ENCODE measurements at regions not wholly inside any gene's neighbourhood (a gene's known extent, or its start where the extent isn't known, plus 50 kb on each side); places are given as distances from the start of the nearest gene placed in this dataset.

DNA sequence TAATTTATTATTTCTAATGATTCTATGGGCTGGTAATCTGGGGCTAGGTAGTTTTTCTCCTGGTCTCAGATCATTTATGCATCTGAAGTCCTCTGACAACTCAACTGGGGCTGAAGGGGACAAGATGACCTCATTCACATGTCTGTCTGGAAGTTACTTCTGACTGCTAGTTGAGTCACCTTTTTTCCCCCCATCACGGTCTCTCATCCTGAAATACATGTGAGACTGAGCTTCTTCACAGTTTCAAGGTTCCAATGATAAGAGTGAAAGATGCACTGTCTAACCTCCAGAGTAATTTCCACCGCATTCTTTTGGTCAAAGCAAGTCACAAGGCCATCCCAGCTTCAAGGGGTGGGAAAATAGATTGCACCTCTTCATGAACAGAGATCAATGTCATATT, 356.7 kb upstream of the RPS6KA3 start:
- no peaks in the 10 kb centered on the region for H3K9me3 ChIP-seq (ENCODE audit: low read depth, low read length)
- no peak overlapping the region for H3K9ac ChIP-seq (ENCODE audit: insufficient read length)
- no peaks in the 10 kb centered on the region for H3K36me3 ChIP-seq (ENCODE audit: insufficient read depth, low read length)
- H3K27ac ChIP-seq, result no peak overlapping the region
- H3K4me3 ChIP-seq, result no peak overlapping the region
- no peak for DNase-seq (ENCODE audit: low read depth, low spot score)
- no peak for TF ChIP-seq EZH2 (IDR thresholded peaks at IDR 0.05)
- no peak for TF ChIP-seq FOXP2 (optimal IDR thresholded peaks at IDR 0.05; ENCODE audit: control extremely low read depth, extremely low read length, insufficient read depth)
- TF ChIP-seq POLR2AphosphoS5 (IDR thresholded peaks at IDR 0.05; ENCODE audit: borderline replicate concordance, low read depth, low read length), result no peak

GRCh38 chrX:20620306-20620705, 353.6 kb upstream of the RPS6KA3 start:
- no peak overlapping the region for H3K9ac ChIP-seq (ENCODE audit: insufficient read length)
- H3K36me3 ChIP-seq (ENCODE audit: insufficient read depth, low read length), result no peaks in the 10 kb centered on the region
- DNase-seq (ENCODE audit: low read depth, low spot score), result no peak
- H3K9me3 ChIP-seq (ENCODE audit: low read depth, low read length), result no peaks in the 10 kb centered on the region
- TF ChIP-seq FOXP2 (optimal IDR thresholded peaks at IDR 0.05; ENCODE audit: control extremely low read depth, extremely low read length, insufficient read depth), result no peak
- no peak for TF ChIP-seq EZH2 (IDR thresholded peaks at IDR 0.05)
- TF ChIP-seq POLR2AphosphoS5 (IDR thresholded peaks at IDR 0.05; ENCODE audit: borderline replicate concordance, low read depth, low read length), result no peak
- no peak overlapping the region for H3K27ac ChIP-seq
- H3K4me3 ChIP-seq, result no peak overlapping the region

DNA sequence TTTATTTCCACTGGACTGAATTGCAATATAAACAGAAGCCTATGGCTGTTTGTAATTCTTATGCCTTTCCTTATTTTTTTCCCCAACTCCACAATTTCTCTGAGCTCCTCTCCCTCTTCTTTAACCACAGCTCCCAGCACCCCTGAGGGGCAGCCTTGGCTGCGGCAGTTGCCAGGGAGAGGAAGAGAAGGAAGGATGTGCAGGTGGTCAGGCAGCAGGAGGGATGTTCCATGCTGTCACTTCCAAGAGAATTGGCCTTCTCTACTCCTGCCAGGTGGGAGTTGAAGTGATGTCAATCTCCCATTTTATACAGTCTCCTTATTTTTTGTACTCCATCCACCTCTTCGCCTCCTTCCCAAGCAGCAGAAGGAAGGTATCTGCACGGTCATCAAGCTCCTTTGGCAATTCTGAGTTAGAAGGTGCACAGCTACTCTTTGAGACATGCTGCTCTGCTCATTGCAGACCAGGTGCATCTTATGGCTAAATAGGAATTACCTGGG, 343.3 kb upstream of the RPS6KA3 start:
- Histone ChIP-seq H3K27ac (no peak overlapping the region), H3K4me3 (no peak overlapping the region), H3K9me3 (ENCODE audit: low read depth, low read length) (no peaks in the 10 kb centered on the region), H3K9ac (ENCODE audit: insufficient read length) (no peak overlapping the region), H3K36me3 (ENCODE audit: insufficient read depth, low read length) (no peaks in the 10 kb centered on the region)
- no peak for DNase-seq (ENCODE audit: low read depth, low spot score)
- TF ChIP-seq POLR2AphosphoS5 (IDR thresholded peaks at IDR 0.05; ENCODE audit: borderline replicate concordance, low read depth, low read length) (no peak), FOXP2 (optimal IDR thresholded peaks at IDR 0.05; ENCODE audit: control extremely low read depth, extremely low read length, insufficient read depth) (no peak), EZH2 (IDR thresholded peaks at IDR 0.05) (no peak)

DNA sequence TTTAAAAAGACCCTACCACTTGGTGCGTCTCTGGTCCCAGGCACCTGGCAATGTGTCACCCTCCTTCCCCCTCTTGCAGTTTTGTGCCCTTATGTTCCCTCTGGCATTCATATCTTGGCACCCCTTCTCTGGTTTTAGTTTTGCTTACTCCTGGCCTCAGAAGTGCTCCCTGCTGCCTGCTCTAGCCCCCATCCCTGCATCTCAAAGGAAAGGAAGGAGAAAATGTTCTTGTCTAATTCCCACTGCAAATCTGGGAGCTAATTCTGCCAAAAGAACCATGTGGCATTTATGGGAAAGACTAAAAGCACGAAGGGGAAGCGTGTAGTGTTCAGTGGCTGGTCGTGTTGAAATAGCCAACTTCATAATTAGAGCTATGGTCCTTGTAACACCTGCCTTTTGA, 340.1 kb upstream of the RPS6KA3 start:
- Histone ChIP-seq H3K9ac (ENCODE audit: insufficient read length) (no peak overlapping the region), H3K4me3 (no peak overlapping the region), H3K27ac (no peak overlapping the region), H3K9me3 (ENCODE audit: low read depth, low read length) (no peaks in the 10 kb centered on the region), H3K36me3 (ENCODE audit: insufficient read depth, low read length) (no peaks in the 10 kb centered on the region)
- no peak for DNase-seq (ENCODE audit: low read depth, low spot score)
- TF ChIP-seq POLR2AphosphoS5 (IDR thresholded peaks at IDR 0.05; ENCODE audit: borderline replicate concordance, low read depth, low read length), result no peak
- TF ChIP-seq EZH2 (IDR thresholded peaks at IDR 0.05), result no peak
- TF ChIP-seq FOXP2 (optimal IDR thresholded peaks at IDR 0.05; ENCODE audit: control extremely low read depth, extremely low read length, insufficient read depth), result no peak

- no peaks in the 10 kb centered on the region for H3K36me3 ChIP-seq (ENCODE audit: insufficient read depth, low read length)
- no peak overlapping the region for H3K9ac ChIP-seq (ENCODE audit: insufficient read length)
- TF ChIP-seq EZH2 (IDR thresholded peaks at IDR 0.05) (no peak), POLR2AphosphoS5 (IDR thresholded peaks at IDR 0.05; ENCODE audit: borderline replicate concordance, low read depth, low read length) (no peak), FOXP2 (optimal IDR thresholded peaks at IDR 0.05; ENCODE audit: control extremely low read depth, extremely low read length, insufficient read depth) (no peak)
- no peak overlapping the region for H3K4me3 ChIP-seq
- H3K27ac ChIP-seq, result no peak overlapping the region
- no peak for DNase-seq (ENCODE audit: low read depth, low spot score)
- no peaks in the 10 kb centered on the region for H3K9me3 ChIP-seq (ENCODE audit: low read depth, low read length)
These were observed 330.1 kb upstream of the RPS6KA3 start for GRCh38 chrX:20596856-20597255.

- Histone ChIP-seq H3K9me3 (ENCODE audit: low read depth, low read length) (no peaks in the 10 kb centered on the region), H3K36me3 (ENCODE audit: insufficient read depth, low read length) (no peaks in the 10 kb centered on the region), H3K27ac (no peak overlapping the region), H3K9ac (ENCODE audit: insufficient read length) (no peak overlapping the region), H3K4me3 (no peak overlapping the region)
- TF ChIP-seq FOXP2 (optimal IDR thresholded peaks at IDR 0.05; ENCODE audit: control extremely low read depth, extremely low read length, insufficient read depth), result no peak
- TF ChIP-seq POLR2AphosphoS5 (IDR thresholded peaks at IDR 0.05; ENCODE audit: borderline replicate concordance, low read depth, low read length), result no peak
- no peak for TF ChIP-seq EZH2 (IDR thresholded peaks at IDR 0.05)
- DNase-seq (ENCODE audit: low read depth, low spot score), result no peak
These were observed 329.3 kb upstream of the RPS6KA3 start for GRCh38 chrX:20595928-20596575.

DNA sequence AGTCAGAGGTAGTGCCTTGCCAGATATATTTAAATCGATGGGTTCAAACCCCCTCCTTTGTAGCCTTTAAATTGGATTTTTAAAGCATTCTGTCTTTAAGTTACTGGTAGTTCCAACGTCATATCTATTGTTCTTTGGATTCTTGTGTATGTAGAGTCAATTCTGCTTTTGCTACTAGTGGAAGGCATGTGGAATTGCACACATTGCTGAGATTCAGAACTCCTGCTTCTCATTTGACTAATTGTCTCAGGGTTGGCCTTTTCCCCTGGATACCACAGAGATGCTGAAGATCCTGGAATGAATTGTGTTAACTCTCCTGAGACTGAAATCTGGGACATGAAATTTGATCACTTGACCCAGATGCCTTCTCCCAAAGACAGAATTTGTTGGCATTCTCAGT, 328.3 kb upstream of the RPS6KA3 start:
- Histone ChIP-seq H3K9ac (ENCODE audit: insufficient read length) (no peak overlapping the region), H3K9me3 (ENCODE audit: low read depth, low read length) (no peaks in the 10 kb centered on the region), H3K27ac (no peak overlapping the region), H3K36me3 (ENCODE audit: insufficient read depth, low read length) (no peaks in the 10 kb centered on the region), H3K4me3 (no peak overlapping the region)
- no peak for TF ChIP-seq POLR2AphosphoS5 (IDR thresholded peaks at IDR 0.05; ENCODE audit: borderline replicate concordance, low read depth, low read length)
- no peak for TF ChIP-seq FOXP2 (optimal IDR thresholded peaks at IDR 0.05; ENCODE audit: control extremely low read depth, extremely low read length, insufficient read depth)
- DNase-seq (ENCODE audit: low read depth, low spot score), result no peak

DNA sequence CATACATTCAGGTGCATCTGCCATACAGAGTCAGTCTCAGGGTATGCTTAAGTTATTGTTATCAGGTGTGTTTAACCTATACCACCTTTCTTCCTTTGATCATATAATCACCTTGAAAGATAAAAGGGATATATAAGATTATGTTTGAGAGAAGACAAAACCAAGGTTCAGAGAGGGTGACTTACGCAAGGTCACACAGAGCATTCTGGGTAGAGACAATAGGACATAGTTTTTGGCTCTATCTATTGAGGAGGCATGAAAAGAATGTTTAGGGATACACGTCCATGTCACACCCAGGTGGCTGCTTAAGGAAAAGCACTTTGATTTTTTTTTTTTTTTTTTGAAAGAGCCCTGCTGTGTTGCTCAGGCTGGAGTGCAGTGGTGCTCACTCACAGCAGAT, 327.1 kb upstream of the RPS6KA3 start:
- H3K9ac ChIP-seq (ENCODE audit: insufficient read length), result no peak overlapping the region
- no peaks in the 10 kb centered on the region for H3K36me3 ChIP-seq (ENCODE audit: insufficient read depth, low read length)
- no peak overlapping the region for H3K4me3 ChIP-seq
- H3K27ac ChIP-seq, result no peak overlapping the region
- DNase-seq (ENCODE audit: low read depth, low spot score), result no peak
- TF ChIP-seq POLR2AphosphoS5 (IDR thresholded peaks at IDR 0.05; ENCODE audit: borderline replicate concordance, low read depth, low read length) (no peak), EZH2 (IDR thresholded peaks at IDR 0.05) (no peak), FOXP2 (optimal IDR thresholded peaks at IDR 0.05; ENCODE audit: control extremely low read depth, extremely low read length, insufficient read depth) (no peak)
- H3K9me3 ChIP-seq (ENCODE audit: low read depth, low read length), result no peaks in the 10 kb centered on the region

GRCh38 chrX:20593402-20593801, 326.7 kb upstream of the RPS6KA3 start:
- no peak for DNase-seq (ENCODE audit: low read depth, low spot score)
- Histone ChIP-seq H3K4me3 (no peak overlapping the region), H3K9ac (ENCODE audit: insufficient read length) (no peak overlapping the region), H3K9me3 (ENCODE audit: low read depth, low read length) (no peaks in the 10 kb centered on the region), H3K36me3 (ENCODE audit: insufficient read depth, low read length) (no peaks in the 10 kb centered on the region), H3K27ac (no peak overlapping the region)
- TF ChIP-seq POLR2AphosphoS5 (IDR thresholded peaks at IDR 0.05; ENCODE audit: borderline replicate concordance, low read depth, low read length) (no peak), EZH2 (IDR thresholded peaks at IDR 0.05) (no peak), FOXP2 (optimal IDR thresholded peaks at IDR 0.05; ENCODE audit: control extremely low read depth, extremely low read length, insufficient read depth) (no peak)

All from SK-N-MC (cell line).